Astrocyte (in vitro differentiated cells and primary cell): ENCODE measurements at regions not wholly inside any gene's neighbourhood (a gene's known extent, or its start where the extent isn't known, plus 50 kb on each side); places are given as distances from the start of the nearest gene placed in this dataset.

Experiments used
- DNase-seq: peaks from one replicate; pipeline ENCODE4 v3.0.0-alpha.2; 2010; ENCODE audit warnings: low read depth
- FAIRE-seq: peaks from 2 replicates; lab custom pipeline; 2011; peaks lifted over from hg19 to GRCh38; lab: Jason Lieb, UNC
- H2AFZ ChIP-seq: 2 replicates; pipeline ENCODE4 v1.6.0; 2012; ENCODE audit warnings: low read depth, low read length, inconsistent platforms
- H3K27ac ChIP-seq: 2 replicates; pipeline ENCODE4 v1.5.1; 2011; ENCODE audit warnings: low read depth, low read length, inconsistent platforms
- H3K27me3 ChIP-seq: 2 replicates; pipeline ENCODE4 v1.6.0; 2011; ENCODE audit warnings: low read length, inconsistent platforms; ENCODE audit not compliant: insufficient read depth
- H3K36me3 ChIP-seq: 2 replicates; pipeline ENCODE4 v1.5.1; 2011; ENCODE audit warnings: low read length, inconsistent platforms; ENCODE audit not compliant: insufficient read depth
- H3K4me1 ChIP-seq: 2 replicates; pipeline ENCODE4 v1.5.1; 2011; ENCODE audit warnings: low read length, inconsistent platforms; ENCODE audit not compliant: insufficient read depth
- H3K4me2 ChIP-seq: 2 replicates; pipeline ENCODE4 v1.6.0; 2012; ENCODE audit warnings: low read length, inconsistent platforms
- H3K4me3 ChIP-seq: 2 replicates; pipeline ENCODE4 v1.5.1; 2011; ENCODE audit warnings: low read depth, mild to moderate bottlenecking, low read length, inconsistent platforms; ENCODE audit not compliant: insufficient read depth
- H3K79me2 ChIP-seq: 2 replicates; pipeline ENCODE4 v1.6.0; 2012; ENCODE audit warnings: mild to moderate bottlenecking, low read length, inconsistent platforms; ENCODE audit not compliant: insufficient read depth
- H3K9ac ChIP-seq: 2 replicates; pipeline ENCODE4 v1.6.0; 2012; ENCODE audit warnings: mild to moderate bottlenecking, low read length, inconsistent platforms
- H3K9me3 ChIP-seq: 2 replicates; pipeline ENCODE4 v1.5.1; 2012; ENCODE audit warnings: low read depth, mild to moderate bottlenecking, low read length, inconsistent platforms; ENCODE audit not compliant: insufficient read depth
- H4K20me1 ChIP-seq: 2 replicates; pipeline ENCODE4 v1.6.0; 2012; ENCODE audit warnings: low read length, inconsistent platforms; ENCODE audit not compliant: insufficient read depth
- H3K27ac Mint-ChIP-seq: one replicate; pipeline ENCODE4 v1.8.0; 2021; ENCODE audit warnings: mild to moderate bottlenecking, mixed read lengths; ENCODE audit not compliant: unreplicated experiment
- H3K27me3 Mint-ChIP-seq: one replicate; pipeline ENCODE4 v1.8.0; 2021; ENCODE audit warnings: low read depth, mixed read lengths; ENCODE audit not compliant: unreplicated experiment
- H3K36me3 Mint-ChIP-seq: one replicate; pipeline ENCODE4 v1.8.0; 2021; ENCODE audit warnings: low read depth, mixed read lengths; ENCODE audit not compliant: unreplicated experiment
- H3K4me1 Mint-ChIP-seq: one replicate; pipeline ENCODE4 v1.8.0; 2021; ENCODE audit warnings: low read depth, mixed read lengths; ENCODE audit not compliant: unreplicated experiment
- H3K4me3 Mint-ChIP-seq: one replicate; pipeline ENCODE4 v1.8.0; 2021; ENCODE audit warnings: mild to moderate bottlenecking, moderate library complexity, mixed read lengths; ENCODE audit not compliant: unreplicated experiment
- H3K9me3 Mint-ChIP-seq: one replicate; pipeline ENCODE4 v1.8.0; 2021; ENCODE audit warnings: mild to moderate bottlenecking, mixed read lengths; ENCODE audit not compliant: unreplicated experiment
- EZH2 ChIP-seq: IDR thresholded peaks from 2 replicates; pipeline ENCODE4 v1.6.1; 2012; ENCODE audit warnings: mild to moderate bottlenecking, low read length, inconsistent platforms; ENCODE audit not compliant: insufficient read depth
- TF ChIP-seq, protein P1 (sequence below): IDR thresholded peaks from 2 replicates; pipeline ENCODE4 v1.5.1; 2011; ENCODE audit warnings: low read depth, mild to moderate bottlenecking, inconsistent platforms, low read length, moderate library complexity; ENCODE audit not compliant: insufficient read depth

DNA sequence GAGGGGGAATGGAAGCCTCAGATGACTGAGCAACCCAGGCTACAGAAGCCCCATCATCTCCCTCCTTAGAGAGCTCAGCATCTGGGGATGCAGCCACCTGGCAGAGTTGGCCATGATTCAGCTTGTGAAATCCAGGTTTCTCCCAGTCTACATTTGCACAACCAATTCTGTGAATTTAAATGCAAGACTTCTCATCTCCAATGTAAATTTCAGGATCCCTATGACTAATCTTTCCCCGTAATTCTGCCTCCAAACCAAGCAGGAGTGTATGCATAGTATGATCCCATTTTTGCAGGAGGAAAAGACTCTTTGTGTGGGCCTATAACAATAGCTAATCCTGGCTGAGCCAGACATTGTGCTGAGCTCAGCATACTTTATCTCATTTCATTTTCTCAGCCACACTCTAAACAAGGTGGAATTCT lies 59.6 kb upstream of the IL17B start:
- Mint-ChIP-seq H3K4me1 (peaks cover 18% of the 10 kb centered on the region), H3K9me3 (no peaks in the 10 kb centered on the region), H3K27me3 (no peaks in the 10 kb centered on the region), H3K36me3 (no peaks in the 10 kb centered on the region), H3K27ac (no peak overlapping the region), H3K4me3 (no peak overlapping the region)
- Histone ChIP-seq H3K9ac (no peak overlapping the region), H3K36me3 (no peaks in the 10 kb centered on the region), H4K20me1 (no peaks in the 10 kb centered on the region), H3K27me3 (no peaks in the 10 kb centered on the region), H3K79me2 (no peaks in the 10 kb centered on the region), H3K4me1 (peaks cover 11% of the 10 kb centered on the region), H2AFZ (no peak overlapping the region), H3K4me3 (no peak overlapping the region), H3K27ac (no peak overlapping the region), H3K9me3 (no peaks in the 10 kb centered on the region), H3K4me2 (no peak overlapping the region)
- FAIRE-seq (no peak), DNase-seq (no peak)
- TF ChIP-seq, protein P1, sequence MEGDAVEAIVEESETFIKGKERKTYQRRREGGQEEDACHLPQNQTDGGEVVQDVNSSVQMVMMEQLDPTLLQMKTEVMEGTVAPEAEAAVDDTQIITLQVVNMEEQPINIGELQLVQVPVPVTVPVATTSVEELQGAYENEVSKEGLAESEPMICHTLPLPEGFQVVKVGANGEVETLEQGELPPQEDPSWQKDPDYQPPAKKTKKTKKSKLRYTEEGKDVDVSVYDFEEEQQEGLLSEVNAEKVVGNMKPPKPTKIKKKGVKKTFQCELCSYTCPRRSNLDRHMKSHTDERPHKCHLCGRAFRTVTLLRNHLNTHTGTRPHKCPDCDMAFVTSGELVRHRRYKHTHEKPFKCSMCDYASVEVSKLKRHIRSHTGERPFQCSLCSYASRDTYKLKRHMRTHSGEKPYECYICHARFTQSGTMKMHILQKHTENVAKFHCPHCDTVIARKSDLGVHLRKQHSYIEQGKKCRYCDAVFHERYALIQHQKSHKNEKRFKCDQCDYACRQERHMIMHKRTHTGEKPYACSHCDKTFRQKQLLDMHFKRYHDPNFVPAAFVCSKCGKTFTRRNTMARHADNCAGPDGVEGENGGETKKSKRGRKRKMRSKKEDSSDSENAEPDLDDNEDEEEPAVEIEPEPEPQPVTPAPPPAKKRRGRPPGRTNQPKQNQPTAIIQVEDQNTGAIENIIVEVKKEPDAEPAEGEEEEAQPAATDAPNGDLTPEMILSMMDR: no peak
- TF ChIP-seq EZH2: no peak

GRCh38 chr5:149438281-149438680 lies 59.2 kb upstream of the IL17B start:
- Histone ChIP-seq H3K36me3 (no peaks in the 10 kb centered on the region), H4K20me1 (no peaks in the 10 kb centered on the region), H3K27me3 (no peaks in the 10 kb centered on the region), H3K4me3 (no peak overlapping the region), H3K9ac (no peak overlapping the region), H2AFZ (no peak overlapping the region), H3K79me2 (no peaks in the 10 kb centered on the region), H3K4me1 (peaks cover 11% of the 10 kb centered on the region), H3K9me3 (no peaks in the 10 kb centered on the region), H3K27ac (no peak overlapping the region), H3K4me2 (no peak overlapping the region)
- Mint-ChIP-seq H3K27ac (no peak overlapping the region), H3K36me3 (no peaks in the 10 kb centered on the region), H3K27me3 (no peaks in the 10 kb centered on the region), H3K9me3 (no peaks in the 10 kb centered on the region), H3K4me1 (peaks cover 21% of the 10 kb centered on the region), H3K4me3 (no peak overlapping the region)
- no peak for TF ChIP-seq EZH2
- TF ChIP-seq, protein P1: no peak
- DNase-seq (no peak), FAIRE-seq (no peak)

DNA sequence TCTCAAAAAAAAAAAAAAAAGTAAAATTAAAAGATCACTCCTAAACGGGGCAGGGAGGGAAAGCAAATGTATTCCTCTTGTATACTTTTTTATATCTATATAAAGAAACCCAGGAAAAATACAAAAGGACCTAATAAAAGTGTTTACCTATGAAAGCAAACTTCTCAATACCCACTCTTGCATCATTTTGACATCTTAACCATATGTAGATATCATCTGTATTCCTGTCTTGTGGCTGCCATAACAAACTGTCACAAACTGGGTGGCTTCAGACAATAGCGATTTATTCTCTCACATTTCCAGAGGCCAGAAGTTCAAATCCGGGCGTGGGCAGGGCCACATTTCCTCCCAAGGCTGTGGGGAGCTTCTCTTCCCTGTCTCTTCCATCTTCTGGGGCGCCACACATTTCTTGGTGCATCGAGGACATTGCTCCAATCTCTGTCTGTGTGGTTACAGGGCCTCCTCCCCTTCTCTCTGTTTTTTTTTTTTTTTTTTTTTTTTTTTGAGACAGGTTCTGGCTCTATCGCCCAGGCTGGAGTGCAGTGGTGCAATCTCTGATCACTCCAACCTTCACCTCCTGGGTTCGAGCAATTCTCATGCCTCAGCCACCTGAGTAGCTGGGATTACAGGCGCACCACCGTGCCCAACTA lies 58.4 kb upstream of the IL17B start:
- Mint-ChIP-seq H3K27me3 (no peaks in the 10 kb centered on the region), H3K9me3 (no peaks in the 10 kb centered on the region), H3K36me3 (no peaks in the 10 kb centered on the region), H3K4me3 (no peak overlapping the region), H3K4me1 (peaks cover 23% of the 10 kb centered on the region), H3K27ac (peak overlapping the region; percentile 48)
- no peak overlapping the region for H3K9ac ChIP-seq
- no peaks in the 10 kb centered on the region for H3K79me2 ChIP-seq
- no peaks in the 10 kb centered on the region for H3K36me3 ChIP-seq
- no peak for FAIRE-seq
- peaks cover 6% of the 10 kb centered on the region for H4K20me1 ChIP-seq
- no peaks in the 10 kb centered on the region for H3K27me3 ChIP-seq
- H2AFZ ChIP-seq: no peak overlapping the region
- no peak overlapping the region for H3K4me2 ChIP-seq
- no peak for TF ChIP-seq EZH2
- TF ChIP-seq, protein P1: no peak
- peaks cover 6% of the 10 kb centered on the region for H3K4me1 ChIP-seq
- H3K4me3 ChIP-seq: no peak overlapping the region
- H3K9me3 ChIP-seq: no peaks in the 10 kb centered on the region
- DNase-seq: no peak
- no peak overlapping the region for H3K27ac ChIP-seq
